Aorta (tissue), 5 donors: ENCODE measurements at regions not wholly inside any gene's neighbourhood (a gene's known extent, or its start where the extent isn't known, plus 50 kb on each side); places are given as distances from the start of the nearest gene placed in this dataset.

Experiments
- ATAC-seq: fragments of 200-7000 bp; cut with Tn5 transposase; one replicate; pipeline ENCODE4 v1.9.1; 2022; ENCODE audit warnings: moderate library complexity; ENCODE audit not compliant: low FRiP score
- DNase-seq, 2 donors: peaks; one replicate each; pipeline ENCODE4 v3.0.0-alpha.2; 2020
- H3K27ac ChIP-seq, 2 donors: one replicate each; pipeline ENCODE4 v1.5.1; 2013; ENCODE audit warnings: low read length in 2 of 2, mild to moderate bottlenecking in 2 of 2, moderate library complexity in 2 of 2, control low read depth in 1 of 2, inconsistent platforms in 1 of 2, low read depth in 1 of 2
- H3K27me3 ChIP-seq, 2 donors: one replicate each; pipeline ENCODE4 v1.6.1; 2013; ENCODE audit warnings: control low read depth in 1 of 2, low read length in 1 of 2, mild to moderate bottlenecking in 1 of 2, moderate library complexity in 1 of 2; ENCODE audit not compliant: insufficient read depth in 2 of 2, control insufficient read depth in 1 of 2
- H3K36me3 ChIP-seq, 2 donors: one replicate each; pipeline ENCODE4 v1.6.1; 2013; ENCODE audit warnings: control low read depth in 1 of 2, low read length in 1 of 2, mild to moderate bottlenecking in 1 of 2; ENCODE audit not compliant: insufficient read depth in 2 of 2, control insufficient read depth in 1 of 2
- H3K4me1 ChIP-seq, 2 donors: one replicate each; pipeline ENCODE4 v1.6.1; 2013; ENCODE audit warnings: low read length in 2 of 2, control low read depth in 1 of 2, mild to moderate bottlenecking in 1 of 2, moderate library complexity in 1 of 2; ENCODE audit not compliant: insufficient read depth in 2 of 2, control insufficient read depth in 1 of 2
- H3K4me3 ChIP-seq, 2 donors: one replicate each; pipeline ENCODE4 v1.5.1; 2013; ENCODE audit warnings: low read length in 2 of 2, control low read depth in 1 of 2, mild to moderate bottlenecking in 1 of 2
- H3K9me3 ChIP-seq: one replicate; pipeline ENCODE4 v1.6.1; 2013; ENCODE audit warnings: mild to moderate bottlenecking, low read length; ENCODE audit not compliant: control insufficient read depth
- WGBS, 2 donors: extraction: QIAGEN DNeasy Blood & Tissue Kit; methylation state at CpG; one replicate each; pipeline ENCODE4 v1.1.7; 2013; 5-methylcytosine and 5-hydroxymethylcytosine counted together
- intact Hi-C, 2 donors: fragments of 100-400 bp; cut with DNase I; formaldehyde crosslinking; loops; one replicate each; pipeline versions ENCODE4 v1.14.2 to v1.15.0; 2022
- donor health status: healthy with polysubstance abuse.
- donor health status: Bipolar disorder and iron deficiency.
- donor health status: DM: no; HTN: no; CAD: no.
- donor health status: DM: no; HTN: no; CAD: no.
- donor health status: DM: yes; HTN: yes; CAD: no.

DNA sequence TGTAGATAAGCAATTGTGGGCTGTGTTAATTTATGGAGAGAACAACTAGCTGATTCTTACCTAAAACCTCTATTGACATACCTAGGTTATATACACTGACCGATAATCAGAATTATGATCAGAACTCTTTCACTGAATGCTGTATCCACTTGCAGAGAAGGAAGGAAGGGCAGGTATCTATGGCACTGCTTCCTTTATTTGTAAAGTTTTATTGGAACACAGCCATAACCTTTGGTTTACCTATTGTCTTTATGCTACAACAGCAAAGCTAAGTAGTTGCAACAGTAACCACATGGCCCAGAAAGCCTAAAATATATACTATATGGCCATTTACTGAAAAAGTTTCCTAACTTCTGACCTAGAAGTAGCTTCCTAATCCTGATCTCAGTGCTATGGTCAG lies 358.9 kb upstream of the ARID1B start:
- DNase-seq (no peak), ATAC-seq (no peak)
- Histone ChIP-seq H3K4me1 (peaks cover 0 to 6% of the 10 kb centered on the region in 2 donors), H3K4me3 (no peak overlapping the region), H3K27me3 (no peaks in the 10 kb centered on the region), H3K36me3 (no peaks in the 10 kb centered on the region), H3K27ac (no peak overlapping the region), H3K9me3 (no peaks in the 10 kb centered on the region)
- 98 to 100% methylated on average over 1 of the region's 1 CpG for WGBS, 2 donors
- intact Hi-C loops: no loop called here

DNA sequence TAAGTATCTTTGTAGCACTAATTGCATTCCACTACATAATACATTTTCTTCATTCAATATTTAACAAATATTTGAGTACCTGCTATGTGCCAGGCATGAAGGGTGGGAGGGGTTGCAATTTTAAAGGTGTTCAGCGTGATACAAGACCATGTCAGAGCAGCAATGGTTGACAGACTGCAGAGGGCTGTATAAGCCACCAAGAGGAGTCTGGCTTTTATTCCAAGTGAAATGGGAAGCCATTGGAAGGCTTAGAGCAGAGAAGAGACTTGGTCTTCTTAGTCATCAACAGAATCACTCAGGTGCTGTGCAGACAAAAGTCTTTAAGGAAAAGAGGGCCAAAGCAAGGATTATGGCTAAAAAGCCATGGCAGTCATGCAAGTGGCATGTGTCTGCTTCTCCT lies 360.8 kb upstream of the ARID1B start:
- Histone ChIP-seq H3K9me3 (no peaks in the 10 kb centered on the region), H3K4me3 (no peak overlapping the region), H3K4me1 (peaks cover 0 to 6% of the 10 kb centered on the region in 2 donors), H3K36me3 (no peaks in the 10 kb centered on the region), H3K27me3 (no peaks in the 10 kb centered on the region), H3K27ac (no peak overlapping the region)
- WGBS, 2 donors: 88 to 89% methylated on average over 1 of the region's 1 CpG
- DNase-seq (no peak), ATAC-seq (no peak)
- intact Hi-C loops: no loop called here

DNA sequence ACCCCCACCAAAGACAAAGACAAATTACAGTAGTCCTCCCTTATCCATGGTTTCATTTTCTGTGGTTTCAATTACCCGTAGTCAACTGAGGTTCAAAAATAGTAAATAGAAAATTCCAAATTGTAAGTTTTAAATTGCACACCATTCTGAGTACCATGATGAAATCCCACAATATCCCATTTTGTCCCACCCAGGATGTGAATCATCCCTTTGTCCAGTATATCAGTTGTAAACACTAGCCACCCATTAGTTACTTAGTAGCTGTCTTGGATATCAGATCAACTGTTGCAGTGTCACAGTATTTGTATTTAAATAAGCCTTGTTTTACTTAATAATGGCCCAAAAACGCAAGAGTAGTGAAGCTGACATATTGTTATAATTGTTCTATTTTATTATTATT lies 364.0 kb upstream of the ARID1B start:
- Histone ChIP-seq H3K9me3 (no peaks in the 10 kb centered on the region), H3K27ac (no peak overlapping the region), H3K27me3 (no peaks in the 10 kb centered on the region), H3K36me3 (no peaks in the 10 kb centered on the region), H3K4me3 (no peak overlapping the region), H3K4me1 (no peaks in the 10 kb centered on the region)
- DNase-seq (no peak), ATAC-seq (no peak)
- WGBS, 2 donors: 80 to 85% methylated on average over 2 of the region's 2 CpGs
- intact Hi-C loops: no loop called here

DNA sequence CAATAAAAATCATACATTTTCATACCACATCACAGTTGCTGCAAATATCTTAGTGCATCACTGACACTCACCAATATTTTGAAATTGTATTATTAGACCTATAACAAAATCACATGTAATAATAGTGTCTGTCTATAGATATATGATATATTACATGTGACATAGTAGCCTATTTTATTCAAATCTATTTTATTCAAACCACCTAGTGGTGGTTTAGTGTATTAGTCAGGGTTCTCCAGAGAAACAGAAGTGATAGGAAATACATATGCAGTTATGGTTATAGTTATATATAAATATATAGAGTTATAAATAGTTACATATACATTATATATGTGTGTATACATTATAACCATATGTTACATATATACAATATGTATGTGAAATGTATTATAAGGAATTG lies 366.5 kb upstream of the ARID1B start:
- Histone ChIP-seq H3K9me3 (no peaks in the 10 kb centered on the region), H3K36me3 (no peaks in the 10 kb centered on the region), H3K4me3 (no peak overlapping the region), H3K27me3 (no peaks in the 10 kb centered on the region), H3K27ac (no peak overlapping the region), H3K4me1 (no peaks in the 10 kb centered on the region)
- no peak for ATAC-seq
- intact Hi-C loops: no loop called here
- no peak for DNase-seq

DNA sequence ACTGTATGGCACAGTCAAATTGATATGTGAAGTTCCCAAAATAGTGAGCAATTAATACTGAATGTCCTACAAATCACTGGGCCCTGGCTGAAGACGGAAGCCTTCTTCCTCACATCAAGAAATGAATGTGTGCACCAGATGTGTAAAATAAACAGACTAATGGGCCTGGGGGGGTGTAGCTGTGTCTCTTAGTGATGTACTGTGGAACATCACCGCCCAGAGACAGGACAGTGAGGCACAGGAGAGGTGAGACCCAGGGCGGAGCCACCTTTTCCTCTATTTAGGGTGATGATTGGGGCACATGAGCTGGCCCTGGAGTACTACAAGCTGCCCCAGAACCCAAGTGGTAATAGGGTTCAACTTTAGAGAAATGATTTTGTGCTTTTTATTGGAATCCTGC lies 368.5 kb upstream of the ARID1B start:
- Histone ChIP-seq H3K27me3 (no peaks in the 10 kb centered on the region), H3K27ac (no peak overlapping the region), H3K9me3 (no peaks in the 10 kb centered on the region), H3K4me3 (no peak overlapping the region), H3K36me3 (no peaks in the 10 kb centered on the region), H3K4me1 (no peaks in the 10 kb centered on the region)
- intact Hi-C loops: no loop called here
- WGBS, 2 donors: 78 to 92% methylated on average over 3 of the region's 3 CpGs
- DNase-seq (no peak), ATAC-seq (no peak)

DNA sequence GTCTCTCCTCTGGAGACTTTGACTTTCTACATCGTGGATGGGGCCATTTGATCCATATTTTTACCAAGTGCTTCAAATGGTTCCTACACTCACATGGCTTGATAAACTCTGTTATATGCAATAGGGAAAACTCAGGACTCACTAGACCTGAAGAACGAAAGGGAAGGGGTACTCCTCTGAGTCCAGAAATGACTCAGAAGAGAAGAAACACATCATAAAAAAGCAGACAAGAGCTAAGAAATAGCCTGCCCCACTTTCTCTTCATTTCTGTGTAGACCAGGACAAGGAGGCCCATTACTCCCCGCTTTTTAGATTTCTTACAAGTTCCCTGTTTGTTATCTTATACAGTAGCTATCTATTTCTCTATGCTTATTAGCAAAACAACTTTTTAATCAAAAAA lies 369.8 kb upstream of the ARID1B start:
- DNase-seq: no peak
- Histone ChIP-seq H3K9me3 (no peaks in the 10 kb centered on the region), H3K27ac (no peak overlapping the region), H3K4me3 (no peak overlapping the region), H3K36me3 (no peaks in the 10 kb centered on the region), H3K4me1 (no peaks in the 10 kb centered on the region), H3K27me3 (no peaks in the 10 kb centered on the region)
- intact Hi-C loops: no loop called here
- ATAC-seq: no peak
- 91 to 92% methylated on average over 3 of the region's 3 CpGs for WGBS, 2 donors

DNA sequence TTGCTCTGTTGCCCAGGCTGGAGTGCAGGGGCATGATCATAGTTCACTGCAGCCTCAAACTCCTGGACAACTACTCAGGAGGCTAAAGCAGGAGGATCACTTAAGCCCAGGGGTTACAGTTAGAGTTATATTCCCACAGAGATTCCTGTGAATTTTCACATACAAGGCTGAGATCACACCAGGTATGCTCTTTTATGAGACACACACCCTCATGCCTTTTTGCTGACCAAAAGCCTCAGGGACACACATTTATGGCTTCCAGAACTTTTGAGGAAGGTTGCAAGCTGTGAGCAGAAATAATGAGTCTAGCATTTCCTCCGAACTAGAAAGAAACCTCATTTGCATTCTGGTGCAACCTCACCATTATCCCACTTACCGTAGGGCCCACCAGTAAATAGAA lies 370.5 kb upstream of the ARID1B start:
- no peak for ATAC-seq
- no peaks in the 10 kb centered on the region for H3K27me3 ChIP-seq
- 94 to 96% methylated on average over 2 of the region's 2 CpGs for WGBS, 2 donors
- no peak overlapping the region for H3K4me3 ChIP-seq
- no peaks in the 10 kb centered on the region for H3K9me3 ChIP-seq
- no peak for DNase-seq
- no peak overlapping the region for H3K27ac ChIP-seq
- no peaks in the 10 kb centered on the region for H3K36me3 ChIP-seq
- H3K4me1 ChIP-seq: no peaks in the 10 kb centered on the region
- intact Hi-C loops: no loop called here

DNA sequence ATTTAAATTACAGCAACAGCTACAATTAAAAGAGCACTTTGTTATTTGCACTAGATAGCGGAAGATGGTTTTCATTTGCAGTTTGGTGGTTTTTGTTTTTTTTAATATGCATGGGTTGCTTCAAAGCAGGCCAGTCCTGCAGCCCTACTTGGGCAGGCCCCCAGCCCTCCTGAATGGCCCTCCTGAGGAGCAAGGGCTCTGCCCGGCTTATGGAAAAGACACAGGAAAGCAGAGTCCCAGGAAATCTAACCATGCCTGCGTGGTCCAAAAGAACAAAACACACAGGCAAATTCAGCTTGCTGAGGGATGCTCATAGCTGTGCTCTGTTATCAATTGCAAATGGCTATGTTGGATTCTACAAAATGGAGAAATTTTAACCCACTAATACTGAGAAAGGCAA lies 371.1 kb upstream of the ARID1B start:
- Histone ChIP-seq H3K4me1 (no peaks in the 10 kb centered on the region), H3K27ac (no peak overlapping the region), H3K36me3 (no peaks in the 10 kb centered on the region), H3K4me3 (no peak overlapping the region), H3K9me3 (no peaks in the 10 kb centered on the region), H3K27me3 (no peaks in the 10 kb centered on the region)
- DNase-seq (no peak), ATAC-seq (no peak)
- intact Hi-C loops: no loop called here
- WGBS, 2 donors: 80 to 82% methylated on average over 3 of the region's 3 CpGs

DNA sequence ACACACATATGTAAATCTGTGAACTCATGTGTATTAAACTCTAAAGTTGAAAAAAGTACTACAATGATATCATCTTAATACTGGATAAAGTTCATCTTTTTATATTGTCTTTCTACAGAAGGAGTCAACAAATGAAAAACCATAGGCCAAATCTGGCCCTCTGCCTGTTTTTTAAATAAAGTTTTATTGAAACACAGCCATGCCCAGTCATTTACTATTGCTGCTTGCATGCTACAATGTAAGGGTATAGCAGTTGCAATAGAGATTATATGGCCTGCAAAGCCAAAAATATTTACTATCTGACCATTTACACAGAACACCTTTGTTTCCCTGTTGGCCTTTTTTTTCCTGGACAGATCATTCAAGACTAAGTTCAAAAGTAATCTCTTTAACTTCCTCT lies 374.6 kb upstream of the ARID1B start:
- DNase-seq (no peak), ATAC-seq (no peak)
- Histone ChIP-seq H3K27me3 (no peaks in the 10 kb centered on the region), H3K27ac (no peak overlapping the region), H3K4me3 (no peak overlapping the region), H3K9me3 (no peaks in the 10 kb centered on the region), H3K36me3 (no peaks in the 10 kb centered on the region), H3K4me1 (no peaks in the 10 kb centered on the region)
- intact Hi-C loops: no loop called here

DNA sequence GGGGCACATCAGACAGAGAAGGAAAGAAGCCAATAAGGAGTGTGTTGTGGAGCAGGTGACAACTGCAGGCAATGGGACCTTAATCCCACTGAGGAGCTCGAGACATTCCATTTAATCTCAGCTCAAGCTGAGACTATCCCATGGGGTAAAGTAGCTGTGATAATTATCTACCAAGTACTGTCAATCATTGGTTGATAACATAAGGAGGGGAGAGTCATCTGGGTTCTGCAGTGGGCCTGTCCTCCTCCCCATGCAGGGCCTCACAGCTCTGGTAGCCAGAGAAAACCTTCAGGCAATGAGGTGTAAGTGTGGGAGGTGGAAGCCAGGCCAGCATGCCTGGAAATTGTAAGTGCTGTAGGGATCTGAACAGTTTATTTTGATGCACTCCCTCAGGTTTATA lies 375.0 kb upstream of the ARID1B start:
- Histone ChIP-seq H3K4me3 (no peak overlapping the region), H3K9me3 (no peaks in the 10 kb centered on the region), H3K27me3 (no peaks in the 10 kb centered on the region), H3K4me1 (no peaks in the 10 kb centered on the region), H3K36me3 (no peaks in the 10 kb centered on the region), H3K27ac (no peak overlapping the region)
- no peak for DNase-seq
- ATAC-seq: no peak
- 95 to 97% methylated on average over 1 of the region's 1 CpG for WGBS, 2 donors
- intact Hi-C loops: no loop called here
